GM19372 (cell line): ENCODE measurements at regions not wholly inside any gene's neighbourhood (a gene's known extent, or its start where the extent isn't known, plus 50 kb on each side); places are given as distances from the start of the nearest gene placed in this dataset.
A peak's percentile ranks its signal among the peaks of the same experiment; 100 is the strongest.

Experiments
- ATAC-seq: cut with Tn5 transposase; IDR thresholded peaks from one replicate; pipeline ENCODE4 v1.9.1; 2021; ENCODE audit warnings: mild to moderate bottlenecking, low read depth, moderate library complexity; ENCODE audit not compliant: unreplicated experiment

GRCh38 chr14:65303190-65303898 is 109.2 kb upstream of the FUT8 start:
- no peak for ATAC-seq

GRCh38 chr14:65303899-65304222 is 108.7 kb upstream of the FUT8 start:
- ATAC-seq, result no peak

- ATAC-seq, result no peak
Observed at GRCh38 chr14:65304239-65304638, 108.3 kb upstream of the FUT8 start.

- no peak for ATAC-seq
Observed at GRCh38 chr14:65304963-65305362, 107.6 kb upstream of the FUT8 start.

DNA sequence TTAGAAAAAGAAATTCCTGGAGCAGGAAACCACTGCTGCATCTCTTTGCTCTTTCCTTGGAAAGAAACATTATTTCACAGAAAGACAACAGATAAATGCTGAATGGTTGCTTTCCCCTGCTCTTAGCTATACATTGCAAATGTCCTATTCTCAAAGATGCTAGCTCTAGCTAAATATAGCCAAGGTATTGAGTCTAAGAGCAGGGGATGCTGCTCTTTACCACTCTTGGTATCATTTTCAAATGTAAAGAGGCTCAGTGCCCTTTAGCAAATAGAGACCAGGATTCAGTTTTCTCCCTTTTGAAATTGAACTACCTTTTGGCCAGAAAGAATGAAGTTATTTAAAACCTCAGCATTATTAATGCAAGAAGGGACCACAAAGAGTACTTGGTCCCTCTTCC is 104.0 kb upstream of the FUT8 start:
- ATAC-seq, result no peak

GRCh38 chr14:65310568-65310967 is 102.0 kb upstream of the FUT8 start:
- ATAC-seq, result no peak

- no peak for ATAC-seq
Observed at GRCh38 chr14:65312859-65313258, 99.7 kb upstream of the FUT8 start.

DNA sequence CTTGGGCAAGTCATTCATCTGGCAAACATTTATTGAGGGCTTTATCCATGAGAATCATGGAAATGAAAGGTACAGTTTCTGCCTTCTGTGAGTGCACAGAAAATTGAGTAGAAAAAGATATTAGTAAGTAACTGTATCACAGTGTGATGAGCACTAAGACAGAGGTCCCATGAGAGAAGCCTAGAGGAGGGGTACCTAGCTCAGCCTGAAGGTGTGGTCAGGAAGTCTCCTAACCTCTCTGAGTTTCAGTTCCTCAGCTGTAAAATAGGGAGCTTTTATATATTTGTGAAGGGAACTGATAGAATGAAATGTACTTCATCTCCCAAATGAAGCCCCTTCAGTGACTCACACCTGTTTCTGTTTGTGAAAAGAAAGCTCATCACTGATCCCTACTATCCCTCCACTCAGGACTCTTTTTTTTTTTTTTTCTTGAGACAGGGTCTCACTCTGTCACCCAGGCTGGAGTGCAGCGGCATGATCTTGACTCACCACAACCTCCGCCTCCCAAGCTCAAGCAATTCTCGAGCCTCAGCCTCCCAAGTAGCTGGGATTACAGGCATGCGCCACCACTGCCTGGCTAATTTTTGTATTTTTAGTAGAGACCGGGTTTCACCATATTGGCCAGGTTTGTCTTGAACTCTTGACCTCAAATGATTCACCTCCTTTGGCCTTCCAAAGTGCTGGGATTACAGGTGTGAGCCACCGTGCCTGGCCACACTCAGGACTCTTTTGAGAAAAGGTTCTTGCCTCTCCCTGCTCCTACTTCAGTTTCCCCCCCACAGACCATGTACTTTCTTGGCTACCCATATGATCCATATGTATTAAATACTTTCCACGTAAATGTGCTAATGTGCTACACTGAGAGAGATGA is 93.7 kb upstream of the FUT8 start:
- peak; percentile 53 for ATAC-seq

GRCh38 chr14:65320661-65321308 is 91.7 kb upstream of the FUT8 start:
- no peak for ATAC-seq

GRCh38 chr14:65321370-65321875 is 91.1 kb upstream of the FUT8 start:
- peak; percentile 37 for ATAC-seq

GRCh38 chr14:65329481-65329880 is 83.0 kb upstream of the FUT8 start:
- ATAC-seq, result no peak

DNA sequence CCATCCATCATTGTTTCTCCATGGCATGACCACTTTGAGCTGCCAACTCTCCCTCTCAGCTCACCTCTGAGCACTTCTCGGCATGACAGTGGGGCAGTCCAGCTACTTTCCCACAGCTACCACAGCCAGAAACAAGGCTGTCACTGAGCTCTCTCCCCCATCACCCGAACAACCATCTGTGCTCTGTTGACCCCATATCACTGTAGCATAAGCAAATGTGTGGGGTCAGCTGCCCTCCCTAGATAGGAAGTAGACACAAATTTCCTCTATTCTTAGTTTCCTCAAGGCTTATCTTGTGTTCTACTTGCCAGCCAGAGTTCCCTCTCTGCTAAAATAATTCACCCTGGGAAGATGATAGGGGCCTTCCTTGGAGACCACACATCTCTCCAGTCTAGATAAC is 82.6 kb upstream of the FUT8 start:
- ATAC-seq, result no peak

GRCh38 chr14:65330416-65330815 is 82.1 kb upstream of the FUT8 start:
- no peak for ATAC-seq

DNA sequence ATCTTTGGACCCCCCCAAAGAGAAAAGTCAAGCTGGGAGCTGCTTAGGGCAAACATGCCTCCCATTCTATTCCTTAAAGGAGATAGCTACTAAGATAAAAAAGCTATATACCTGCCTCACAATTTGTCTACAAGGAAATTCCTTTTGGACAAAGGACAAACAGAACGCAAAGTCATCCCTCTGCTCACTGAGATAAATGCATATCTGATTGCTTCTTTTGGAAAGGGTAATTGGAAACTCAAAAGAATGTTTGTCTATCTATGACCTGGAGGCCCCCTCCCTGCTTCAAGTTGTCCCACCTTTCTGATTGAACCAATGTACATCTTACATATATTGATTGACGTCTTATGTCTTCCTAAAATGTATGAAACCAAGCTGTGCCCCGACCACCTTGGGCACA is 80.9 kb upstream of the FUT8 start:
- ATAC-seq, result no peak

DNA sequence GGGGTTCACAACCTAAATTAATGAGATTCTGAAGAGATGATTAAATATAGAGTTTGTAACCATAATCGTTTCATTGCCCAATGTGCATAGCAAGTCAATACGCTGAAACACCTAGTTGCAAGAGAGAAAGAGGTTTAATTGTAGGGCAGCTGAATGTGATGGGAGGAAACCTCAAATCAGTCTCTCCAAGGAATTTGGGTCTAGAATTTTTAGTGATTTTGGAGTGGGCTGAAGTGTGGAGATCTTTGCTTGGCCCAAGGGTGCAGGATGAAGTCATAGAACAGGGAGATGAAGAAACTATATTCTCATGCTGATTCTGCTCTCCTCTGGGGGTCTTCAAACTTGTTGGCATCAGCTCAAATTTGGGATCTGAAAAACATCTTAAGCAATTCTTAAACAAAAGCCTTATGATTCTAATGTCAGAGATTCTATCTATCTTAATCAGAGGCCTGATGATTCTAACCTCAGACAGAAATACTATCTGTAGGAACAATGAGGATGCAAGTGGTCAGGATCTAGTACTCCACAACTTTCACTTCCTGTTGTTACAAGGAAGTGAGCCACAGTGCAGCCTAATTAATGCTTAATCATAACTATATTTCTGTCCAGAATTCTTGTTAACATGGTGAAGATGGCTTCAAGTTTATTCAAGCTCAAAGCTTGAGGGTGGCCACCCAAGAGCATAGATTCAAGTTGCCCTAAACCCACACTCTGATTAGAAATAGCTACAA is 80.2 kb upstream of the FUT8 start:
- ATAC-seq, result no peak

GRCh38 chr14:65333943-65334687 is 78.4 kb upstream of the FUT8 start:
- ATAC-seq, result no peak

DNA sequence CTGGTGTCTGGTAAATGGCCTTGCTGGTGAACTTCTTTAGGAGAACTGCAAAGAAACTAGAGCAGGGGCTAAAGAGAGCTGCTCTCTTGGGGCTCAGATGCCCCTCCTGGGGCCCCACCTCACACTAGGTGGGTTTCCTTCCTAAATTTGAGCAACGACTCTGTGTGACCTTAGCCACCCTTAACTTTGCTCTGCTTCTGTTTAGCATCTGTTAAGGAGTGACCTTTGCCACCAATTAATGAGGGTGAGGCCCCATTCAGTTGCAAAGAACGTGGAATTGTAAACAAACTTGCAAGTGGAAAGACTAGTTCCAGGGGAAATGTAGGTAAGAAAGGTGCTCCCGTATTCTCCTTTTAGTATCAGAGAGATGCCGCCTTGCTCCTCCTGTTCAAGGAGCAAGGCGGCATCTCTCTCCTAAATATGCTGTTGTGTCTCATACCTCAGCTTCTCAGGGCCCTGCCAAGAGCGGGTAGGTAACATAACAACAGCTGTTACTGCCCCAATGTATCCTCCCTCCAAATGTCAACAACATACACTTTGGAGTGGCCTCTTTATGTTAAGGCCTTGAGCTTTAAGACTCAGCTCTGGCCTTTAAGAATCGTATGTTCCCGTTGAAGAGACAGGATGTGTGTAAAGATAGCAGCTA is 77.6 kb upstream of the FUT8 start:
- ATAC-seq, result no peak

- ATAC-seq, result no peak
Observed at GRCh38 chr14:65335411-65335947, 77.1 kb upstream of the FUT8 start.

DNA sequence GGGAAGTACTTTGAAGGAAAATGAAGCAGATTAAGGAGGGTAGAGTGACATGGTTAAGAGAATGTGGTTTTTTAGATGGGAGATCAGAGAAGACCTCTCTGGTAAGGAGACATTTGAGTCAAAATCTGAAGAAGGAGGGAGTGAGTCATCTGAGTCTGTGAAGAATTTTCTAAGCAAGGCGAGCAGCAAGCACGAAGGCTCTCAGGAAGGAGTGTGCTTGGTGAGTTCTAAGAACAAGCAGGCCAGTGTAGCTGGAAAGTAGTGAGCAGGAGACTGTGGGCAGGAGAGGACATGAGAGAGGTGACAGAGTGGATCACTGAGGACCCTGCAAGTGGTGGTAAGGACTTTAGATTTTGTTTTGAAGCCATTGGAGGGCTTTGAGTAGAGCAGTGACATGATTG is 76.3 kb upstream of the FUT8 start:
- no peak for ATAC-seq
